ENCODE measurements at regions not wholly inside any gene's neighbourhood (a gene's known extent, or its start where the extent isn't known, plus 50 kb on each side); places are given as distances from the start of the nearest gene placed in this dataset.
A peak's percentile ranks its signal among the peaks of the same experiment; 100 is the strongest.
"Not testable (repeated sequence)": the region's sequence is repeated elsewhere in the genome, so short reads cannot be mapped to it uniquely, and the experiment has no call there.

- no peak for DNase-seq
Observed at GRCh38 chr13:82323101-82323500, 1559.2 kb downstream of the SLITRK1 start.

GRCh38 chr13:82305588-82305987 lies 1576.7 kb downstream of the SLITRK1 start:
- no peak for DNase-seq

GRCh38 chr13:82298106-82298505 lies 1584.2 kb downstream of the SLITRK1 start:
- DNase-seq = no peak

GRCh38 chr13:82294226-82294625 lies 1588.0 kb downstream of the SLITRK1 start:
- DNase-seq = no peak

GRCh38 chr13:82292334-82292733 lies 1589.9 kb downstream of the SLITRK1 start:
- no peak for DNase-seq

- no peak for DNase-seq
Observed at GRCh38 chr13:82291852-82292251, 1590.4 kb downstream of the SLITRK1 start.

- DNase-seq = no peak
Observed at GRCh38 chr13:82275644-82276043, 1606.6 kb downstream of the SLITRK1 start.

- DNase-seq = no peak
Observed at GRCh38 chr13:82259284-82259683, 1623.0 kb downstream of the SLITRK1 start.

GRCh38 chr13:82257790-82258507 lies 1624.3 kb downstream of the SLITRK1 start:
- no peak for DNase-seq

GRCh38 chr13:82248762-82249161 lies 1633.5 kb downstream of the SLITRK1 start:
- DNase-seq = no peak

- no peak for DNase-seq
Observed at GRCh38 chr13:82245860-82246259, 1636.4 kb downstream of the SLITRK1 start.

- DNase-seq = no peak
Observed at GRCh38 chr13:82224806-82225205, 1657.5 kb downstream of the SLITRK1 start.

GRCh38 chr13:82221621-82222020 lies 1660.7 kb downstream of the SLITRK1 start:
- no peak for DNase-seq

- no peak for DNase-seq
Observed at GRCh38 chr13:82220641-82221040, 1661.6 kb downstream of the SLITRK1 start.

GRCh38 chr13:82216165-82216564 lies 1666.1 kb downstream of the SLITRK1 start:
- no peak for DNase-seq

GRCh38 chr13:82214341-82214740 lies 1667.9 kb downstream of the SLITRK1 start:
- DNase-seq = peak; percentile 9

GRCh38 chr13:82206241-82206640 lies 1676.0 kb downstream of the SLITRK1 start:
- no peak for DNase-seq

GRCh38 chr13:82202398-82202797 lies 1679.9 kb downstream of the SLITRK1 start:
- DNase-seq = no peak

GRCh38 chr13:82196087-82196486 lies 1686.2 kb downstream of the SLITRK1 start:
- DNase-seq = no peak

- DNase-seq = no peak
Observed at GRCh38 chr13:82187227-82187626, 1695.0 kb downstream of the SLITRK1 start.

GRCh38 chr13:82176751-82177150 lies 1705.5 kb downstream of the SLITRK1 start:
- DNase-seq = no peak

GRCh38 chr13:82165396-82166174 lies 1716.7 kb downstream of the SLITRK1 start:
- DNase-seq = no peak

- not testable (repeated sequence) for DNase-seq
Observed at GRCh38 chr13:82164780-82165395, 1717.4 kb downstream of the SLITRK1 start.

GRCh38 chr13:82147526-82147925 lies 1734.7 kb downstream of the SLITRK1 start:
- no peak for DNase-seq

Measured in OCI-M1 (cell line).